AG10803 (cell line): ENCODE measurements at regions not wholly inside any gene's neighbourhood (a gene's known extent, or its start where the extent isn't known, plus 50 kb on each side); places are given as distances from the start of the nearest gene placed in this dataset.
"Not testable (repeated sequence)": the region's sequence is repeated elsewhere in the genome, so short reads cannot be mapped to it uniquely, and the experiment has no call there.

Source experiments
- DNase-seq: peaks from one replicate; pipeline ENCODE4 v3.0.0; 2010; ENCODE audit warnings: low read depth
- H3K4me3 ChIP-seq: 2 replicates; pipeline ENCODE4 v1.5.1; 2011; ENCODE audit warnings: mild to moderate bottlenecking, low read length, control low read depth
- TF ChIP-seq, protein P1 (sequence below): conservative IDR thresholded peaks from 2 replicates; pipeline ENCODE4 v1.5.1; 2011; ENCODE audit warnings: mild to moderate bottlenecking, low read length, control low read depth, inconsistent platforms

DNA sequence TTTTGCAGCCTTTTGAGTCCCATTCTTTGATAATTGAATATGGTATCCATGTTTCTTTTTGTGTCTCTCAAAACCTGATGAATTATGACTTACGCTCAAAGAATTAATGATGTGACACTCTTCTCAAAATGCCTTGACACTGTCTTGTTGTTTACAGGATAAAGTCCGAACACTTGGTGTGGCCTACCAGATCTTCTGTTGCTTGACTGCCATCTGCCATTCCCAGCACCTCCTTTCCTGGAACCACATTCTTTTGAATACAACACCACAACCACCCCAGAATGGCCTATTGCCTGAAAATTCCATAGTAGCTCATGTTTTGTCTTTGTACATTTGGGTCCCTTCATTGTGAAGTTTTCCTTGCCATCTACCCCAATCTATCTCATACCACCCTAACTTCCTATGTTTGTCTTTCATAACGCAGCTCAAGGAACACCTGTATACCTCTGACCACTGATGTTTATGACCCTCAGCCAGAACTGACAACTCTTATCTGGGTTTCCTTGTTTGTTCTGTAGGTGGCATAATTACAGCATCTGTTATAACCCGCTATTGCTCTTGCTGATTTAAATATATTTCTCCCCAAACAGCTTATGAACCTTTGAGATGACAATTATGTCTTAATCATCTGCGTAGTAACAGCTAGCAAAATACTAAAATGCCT is 991.3 kb downstream of the RAB28 start:
- TF ChIP-seq, protein P1, sequence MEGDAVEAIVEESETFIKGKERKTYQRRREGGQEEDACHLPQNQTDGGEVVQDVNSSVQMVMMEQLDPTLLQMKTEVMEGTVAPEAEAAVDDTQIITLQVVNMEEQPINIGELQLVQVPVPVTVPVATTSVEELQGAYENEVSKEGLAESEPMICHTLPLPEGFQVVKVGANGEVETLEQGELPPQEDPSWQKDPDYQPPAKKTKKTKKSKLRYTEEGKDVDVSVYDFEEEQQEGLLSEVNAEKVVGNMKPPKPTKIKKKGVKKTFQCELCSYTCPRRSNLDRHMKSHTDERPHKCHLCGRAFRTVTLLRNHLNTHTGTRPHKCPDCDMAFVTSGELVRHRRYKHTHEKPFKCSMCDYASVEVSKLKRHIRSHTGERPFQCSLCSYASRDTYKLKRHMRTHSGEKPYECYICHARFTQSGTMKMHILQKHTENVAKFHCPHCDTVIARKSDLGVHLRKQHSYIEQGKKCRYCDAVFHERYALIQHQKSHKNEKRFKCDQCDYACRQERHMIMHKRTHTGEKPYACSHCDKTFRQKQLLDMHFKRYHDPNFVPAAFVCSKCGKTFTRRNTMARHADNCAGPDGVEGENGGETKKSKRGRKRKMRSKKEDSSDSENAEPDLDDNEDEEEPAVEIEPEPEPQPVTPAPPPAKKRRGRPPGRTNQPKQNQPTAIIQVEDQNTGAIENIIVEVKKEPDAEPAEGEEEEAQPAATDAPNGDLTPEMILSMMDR = no peak
- no peak overlapping the region for H3K4me3 ChIP-seq
- no peak for DNase-seq

DNA sequence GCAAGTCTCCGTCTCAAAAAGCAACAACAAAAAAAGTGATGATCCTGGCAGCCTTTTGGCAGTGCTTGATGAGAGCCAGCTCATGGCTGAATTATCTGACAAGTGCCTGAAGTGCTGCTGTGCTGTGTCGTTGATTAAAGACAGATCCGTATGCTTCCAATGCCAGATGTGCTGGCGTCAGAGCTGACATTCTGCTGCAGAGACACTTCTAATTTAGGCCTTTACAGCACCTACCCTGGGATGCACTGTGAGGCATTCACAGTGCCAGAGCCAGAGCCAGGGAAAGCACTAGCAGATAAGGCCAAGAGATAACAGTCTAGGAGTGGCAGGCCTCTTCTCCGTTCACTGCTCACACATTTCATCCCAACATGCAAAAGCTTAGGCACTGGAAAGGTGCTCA is 995.5 kb downstream of the RAB28 start:
- TF ChIP-seq, protein P1 = no peak
- DNase-seq = no peak
- H3K4me3 ChIP-seq = no peak overlapping the region

DNA sequence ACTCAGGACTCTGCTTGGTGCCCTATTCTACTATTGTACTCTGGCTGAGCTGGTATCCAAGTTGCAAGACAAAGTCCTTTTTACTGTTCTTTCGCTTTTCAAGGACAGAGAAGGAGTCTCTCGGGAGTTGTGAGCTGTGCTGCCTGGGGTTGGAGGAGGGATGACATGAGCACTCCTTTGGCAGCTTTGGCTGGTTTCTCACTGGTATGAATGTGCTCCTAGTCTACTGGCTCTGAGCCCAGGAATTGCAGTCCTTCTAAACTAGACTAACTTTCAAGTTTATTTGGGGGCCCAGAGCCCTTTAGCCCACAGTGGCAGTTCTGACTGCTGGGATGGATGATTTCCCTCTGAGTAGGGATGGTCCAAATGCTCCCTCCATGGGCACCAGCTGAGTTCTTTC is 997.1 kb downstream of the RAB28 start:
- H3K4me3 ChIP-seq = no peak overlapping the region
- no peak for DNase-seq
- TF ChIP-seq, protein P1 = no peak

DNA sequence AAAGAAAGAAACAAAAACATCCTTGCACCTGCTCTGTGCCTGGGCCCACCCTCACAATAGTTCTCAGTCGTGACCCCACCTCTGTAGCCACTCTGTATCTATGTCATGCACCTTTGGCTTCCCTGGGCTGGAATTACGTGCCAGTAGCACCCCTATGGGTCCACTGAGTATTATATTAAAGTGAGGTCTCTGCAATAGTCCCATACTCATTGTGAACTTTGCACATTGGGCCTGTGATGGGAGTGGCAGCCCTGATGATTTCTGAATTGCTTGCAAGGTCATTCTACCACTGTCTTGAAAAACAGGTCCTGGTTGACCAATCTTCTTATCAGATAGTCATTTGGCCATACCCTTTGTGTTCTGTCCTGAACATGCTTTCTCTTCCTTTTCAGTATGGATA is 1012.1 kb downstream of the RAB28 start:
- TF ChIP-seq, protein P1 = no peak
- H3K4me3 ChIP-seq = no peak overlapping the region
- no peak for DNase-seq

DNA sequence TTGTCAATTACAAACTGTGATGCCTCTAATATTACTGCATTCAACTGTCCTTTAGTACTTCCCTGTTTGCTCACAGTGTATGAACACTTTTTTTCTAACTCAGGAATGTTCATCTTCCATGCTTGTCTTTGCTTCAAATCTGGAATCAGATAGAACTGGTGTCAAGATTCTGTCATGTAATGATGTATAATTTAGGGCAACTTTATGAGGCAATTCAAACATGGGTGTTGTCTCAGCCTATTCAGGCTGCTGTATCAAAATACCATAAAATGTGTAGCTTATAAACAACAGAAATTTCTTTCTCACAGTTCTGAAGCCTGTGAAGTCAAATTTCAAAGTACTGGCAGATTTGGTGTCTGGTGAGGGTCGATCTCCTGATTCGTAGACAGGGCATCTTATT is 1012.9 kb downstream of the RAB28 start:
- TF ChIP-seq, protein P1 = no peak
- DNase-seq = no peak
- H3K4me3 ChIP-seq = no peak overlapping the region

DNA sequence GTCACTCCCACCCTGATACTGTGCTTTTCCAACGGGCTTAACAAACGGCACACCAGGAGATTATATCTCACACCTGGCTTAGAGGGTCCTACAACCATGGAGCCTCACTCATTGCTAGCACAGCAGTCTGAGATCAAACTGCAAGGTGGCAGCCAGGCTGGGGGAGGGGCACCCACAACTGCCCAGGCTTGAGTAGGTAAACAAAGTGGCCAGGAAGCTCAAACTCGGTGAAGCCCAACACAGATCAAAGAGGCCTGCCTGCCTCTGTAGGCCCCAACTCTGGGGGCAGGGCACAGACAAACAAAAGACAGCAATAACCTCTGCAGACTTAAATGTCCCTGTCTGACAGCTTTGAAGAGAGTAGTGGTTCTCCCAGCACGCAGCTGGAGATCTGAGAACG is 1022.6 kb downstream of the RAB28 start:
- not testable (repeated sequence) for DNase-seq, H3K4me3 ChIP-seq

DNA sequence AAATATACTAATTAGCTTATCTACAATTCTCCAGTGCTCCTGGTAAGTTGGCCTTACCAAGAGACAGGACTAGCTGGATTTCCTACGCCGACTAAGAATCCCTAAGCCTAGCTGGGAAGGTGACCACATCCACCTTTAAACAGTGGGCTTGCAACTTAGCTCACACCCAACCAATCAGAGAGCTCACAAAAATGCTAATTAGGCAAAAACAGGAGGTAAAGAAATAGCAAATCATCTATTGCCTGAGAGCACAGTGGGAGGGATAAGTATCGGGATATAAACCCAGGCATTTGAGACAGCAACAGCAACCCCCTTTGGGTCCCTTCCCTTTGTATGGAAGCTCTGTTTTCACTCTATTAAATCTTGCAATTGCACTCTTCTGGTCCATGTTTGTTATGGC is 1025.0 kb downstream of the RAB28 start:
- TF ChIP-seq, protein P1 = no peak
- no peak overlapping the region for H3K4me3 ChIP-seq
- DNase-seq = no peak

DNA sequence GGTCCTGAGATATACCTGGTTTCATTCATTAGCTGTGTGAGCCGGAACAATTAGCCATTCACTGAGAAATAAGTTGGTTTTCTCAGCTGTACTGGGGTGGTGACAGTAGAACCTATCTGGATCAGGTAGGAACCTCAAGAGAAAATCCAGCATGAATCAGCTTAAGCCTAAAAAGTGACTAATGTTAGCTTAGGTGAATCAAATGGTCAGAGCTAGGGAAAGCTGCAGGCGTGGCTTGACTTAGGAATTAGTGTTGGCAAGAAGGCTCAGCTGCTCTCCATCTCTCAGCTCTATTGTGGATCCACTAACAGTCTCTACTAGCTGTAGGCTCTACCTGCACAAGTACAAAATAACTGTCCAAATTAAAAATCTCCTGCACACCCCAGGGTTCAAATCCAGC is 1025.5 kb downstream of the RAB28 start:
- TF ChIP-seq, protein P1 = no peak
- no peak for DNase-seq
- no peak overlapping the region for H3K4me3 ChIP-seq
